ENCODE measurements at regions not wholly inside any gene's neighbourhood (a gene's known extent, or its start where the extent isn't known, plus 50 kb on each side); places are given as distances from the start of the nearest gene placed in this dataset.

DNA sequence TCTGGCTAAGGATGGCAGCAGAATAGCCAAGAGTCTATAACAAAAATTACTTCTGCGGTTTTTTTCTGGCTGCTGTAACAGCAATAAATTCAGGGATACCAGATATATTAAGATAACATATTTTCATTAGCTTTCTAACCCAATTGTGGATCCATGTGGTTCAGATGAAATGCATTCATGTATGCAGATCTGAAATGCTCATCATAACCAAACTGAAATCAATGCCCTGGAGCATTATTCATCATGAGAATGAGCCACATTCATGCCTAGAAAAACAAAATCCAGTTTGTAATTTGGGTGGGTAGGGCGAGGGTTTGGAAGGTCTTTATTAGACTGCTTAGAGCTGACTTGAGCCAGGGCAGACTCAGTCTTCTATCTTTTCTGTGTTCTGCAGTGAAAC is 69.8 kb upstream of the SEMA3A start:
- TF ChIP-seq EZH2 (IDR thresholded peaks at IDR 0.05; ENCODE audit: insufficient read depth, poor library complexity, severe bottlenecking) (no peak), EZH2phosphoT487 (IDR thresholded peaks at IDR 0.05; ENCODE audit: insufficient read depth, low read depth) (no peak)

All from GM23248 (cell line).